ENCODE measurements at regions not wholly inside any gene's neighbourhood (a gene's known extent, or its start where the extent isn't known, plus 50 kb on each side); places are given as distances from the start of the nearest gene placed in this dataset.
"Not testable (repeated sequence)": the region's sequence is repeated elsewhere in the genome, so short reads cannot be mapped to it uniquely, and the experiment has no call there.

GRCh38 chr22:22374163-22374562 lies 129.6 kb downstream of the VPREB1 start:
- no peak for DNase-seq

DNA sequence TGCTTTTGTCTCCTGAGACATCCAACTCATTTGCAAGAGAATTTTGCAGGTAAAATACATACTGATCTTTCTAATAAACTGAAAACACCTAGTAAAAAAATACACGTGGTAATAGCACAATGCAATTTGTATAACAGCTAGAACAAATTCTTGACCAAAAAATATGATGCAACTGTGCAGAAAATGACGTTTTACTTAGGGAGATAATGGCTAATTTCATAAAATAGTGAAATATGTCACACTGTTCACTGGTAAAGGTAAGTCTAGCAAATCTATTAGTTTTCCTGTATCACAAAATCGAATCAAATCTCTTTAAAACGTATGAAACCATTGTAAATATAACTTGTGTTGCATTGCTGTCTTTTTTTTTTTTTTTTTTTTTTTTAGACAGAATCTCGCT lies 130.0 kb downstream of the VPREB1 start:
- no peak for DNase-seq

DNA sequence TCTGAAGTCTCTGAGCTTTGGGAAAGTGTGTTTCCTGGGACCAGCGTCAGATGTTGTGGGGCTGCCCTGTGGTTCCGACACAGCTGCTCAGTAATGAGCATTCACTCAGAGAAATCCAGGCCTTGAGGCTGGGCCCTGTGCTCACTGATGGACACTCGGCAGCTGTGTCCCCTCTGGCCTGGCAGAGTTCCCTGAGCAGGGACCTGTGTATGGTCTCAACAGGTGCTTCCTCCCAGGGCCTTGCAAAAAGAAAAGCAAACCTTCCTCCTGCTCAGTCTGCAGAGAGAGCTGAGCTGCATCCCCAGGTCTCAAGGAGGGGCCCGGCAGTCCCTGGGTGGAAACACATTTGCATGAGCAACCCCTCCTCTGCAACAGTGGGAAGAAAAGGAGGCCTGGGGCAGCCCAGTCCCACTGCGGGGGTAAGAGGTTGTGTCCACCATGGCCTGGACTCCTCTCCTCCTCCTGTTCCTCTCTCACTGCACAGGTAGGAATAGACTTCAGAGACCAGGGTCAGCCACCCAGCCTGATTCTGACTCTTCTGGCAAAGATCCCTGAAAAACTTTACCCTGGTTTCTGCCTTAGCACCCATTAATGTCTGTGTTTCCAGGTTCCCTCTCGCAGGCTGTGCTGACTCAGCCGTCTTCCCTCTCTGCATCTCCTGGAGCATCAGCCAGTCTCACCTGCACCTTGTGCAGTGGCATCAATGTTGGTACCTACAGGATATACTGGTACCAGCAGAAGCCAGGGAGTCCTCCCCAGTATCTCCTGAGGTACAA lies 131.2 kb downstream of the VPREB1 start:
- no peak for DNase-seq

DNA sequence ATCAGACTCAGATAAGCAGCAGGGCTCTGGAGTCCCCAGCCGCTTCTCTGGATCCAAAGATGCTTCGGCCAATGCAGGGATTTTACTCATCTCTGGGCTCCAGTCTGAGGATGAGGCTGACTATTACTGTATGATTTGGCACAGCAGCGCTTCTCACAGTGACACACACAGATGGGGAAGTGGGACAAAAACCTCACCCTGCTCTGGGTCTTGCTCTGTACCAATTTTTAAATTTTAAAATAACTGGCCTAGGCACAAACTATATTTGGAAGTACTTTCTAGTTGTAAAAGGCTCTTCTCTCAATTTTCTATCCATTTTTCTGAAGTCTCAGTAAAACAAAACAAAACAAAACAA lies 131.7 kb downstream of the VPREB1 start:
- no peak for DNase-seq

DNA sequence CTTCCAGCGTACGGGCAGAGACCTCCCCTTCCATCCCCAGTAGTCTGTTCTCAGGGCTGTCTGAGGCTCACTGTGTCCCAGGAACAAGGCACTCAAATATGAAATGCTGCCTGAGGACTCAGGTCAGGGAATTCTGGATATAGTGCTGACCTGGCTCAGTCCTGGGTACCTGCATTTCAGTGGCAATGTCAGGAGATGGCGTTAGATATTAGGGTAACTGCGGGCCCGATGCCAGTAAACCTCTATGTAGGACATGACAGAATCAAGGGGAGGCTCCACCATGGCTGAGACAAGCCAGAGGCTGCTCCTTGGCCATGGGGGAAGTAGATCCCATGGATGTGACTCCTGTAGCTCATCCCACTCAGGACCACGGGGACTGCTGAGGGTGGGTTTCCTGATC lies 131.7 kb downstream of the ZNF280B start:
- DNase-seq, result not testable (repeated sequence)

DNA sequence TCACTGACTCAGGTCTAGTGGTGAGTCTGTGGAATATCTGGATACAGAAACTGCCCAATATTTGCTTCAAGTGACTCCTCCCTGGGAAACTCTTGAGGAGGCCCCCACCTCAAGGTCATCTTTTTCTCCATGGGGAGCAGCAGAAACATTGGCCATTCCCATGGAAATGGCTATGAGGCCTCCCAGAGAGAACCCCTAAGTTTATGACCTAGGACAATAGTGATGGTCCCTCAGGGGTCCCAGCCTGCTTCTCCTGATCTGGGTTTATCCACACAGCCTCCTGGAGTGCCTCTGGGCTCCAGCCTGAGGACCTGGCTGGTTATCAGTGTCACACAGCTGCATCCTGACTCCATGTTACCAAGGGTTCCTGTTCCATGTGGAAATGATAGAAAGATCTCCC lies 131.2 kb downstream of the ZNF280B start:
- DNase-seq, result no peak

DNA sequence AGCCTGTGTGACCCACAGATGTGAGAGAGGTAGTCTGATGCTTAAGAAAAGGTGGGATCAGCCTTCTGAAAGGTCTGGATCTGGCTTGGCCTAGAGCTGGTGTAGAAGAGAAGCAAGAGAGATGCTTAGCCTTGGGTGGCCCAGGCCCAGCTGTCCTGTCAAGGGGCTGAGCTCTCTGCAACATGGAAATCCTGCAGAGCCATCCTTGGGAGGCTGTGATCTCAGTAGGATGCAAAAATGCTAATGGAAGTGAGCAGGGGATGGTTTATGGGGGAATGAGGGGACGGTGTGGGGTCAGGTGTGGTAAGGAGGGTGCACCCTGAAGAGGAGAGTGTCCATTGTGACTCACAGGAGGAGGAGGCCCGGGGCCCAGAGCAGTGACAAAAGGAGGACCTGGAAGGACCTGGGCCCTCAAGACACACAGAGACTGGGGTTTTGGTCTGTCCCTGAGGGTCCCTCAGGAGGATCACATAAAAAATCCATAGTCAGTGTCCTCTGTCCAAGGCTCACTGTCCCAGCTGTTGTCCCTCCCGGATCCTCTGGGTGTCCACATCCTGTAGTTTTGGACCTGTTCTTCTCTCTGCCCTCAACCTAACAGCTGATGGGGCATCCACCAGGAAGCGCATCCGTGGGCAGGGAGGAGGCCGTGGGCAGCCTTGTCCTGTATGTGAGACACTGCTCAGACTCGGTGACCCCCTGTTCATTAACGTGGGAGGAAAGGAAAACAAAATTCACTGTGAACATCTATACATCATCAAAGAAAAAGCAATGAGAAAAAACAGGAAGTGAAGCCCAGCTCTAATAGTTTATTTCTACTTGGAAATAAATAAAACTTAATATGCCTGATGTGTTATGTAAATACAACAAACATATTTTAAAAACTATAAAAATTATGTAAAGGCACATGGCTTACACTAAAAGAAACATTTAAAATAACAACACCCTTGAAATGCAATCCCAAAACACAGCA lies 129.8 kb downstream of the ZNF280B start:
- DNase-seq, result no peak

GRCh38 chr22:22380098-22381030 lies 128.2 kb downstream of the ZNF280B start:
- no peak for DNase-seq

DNA sequence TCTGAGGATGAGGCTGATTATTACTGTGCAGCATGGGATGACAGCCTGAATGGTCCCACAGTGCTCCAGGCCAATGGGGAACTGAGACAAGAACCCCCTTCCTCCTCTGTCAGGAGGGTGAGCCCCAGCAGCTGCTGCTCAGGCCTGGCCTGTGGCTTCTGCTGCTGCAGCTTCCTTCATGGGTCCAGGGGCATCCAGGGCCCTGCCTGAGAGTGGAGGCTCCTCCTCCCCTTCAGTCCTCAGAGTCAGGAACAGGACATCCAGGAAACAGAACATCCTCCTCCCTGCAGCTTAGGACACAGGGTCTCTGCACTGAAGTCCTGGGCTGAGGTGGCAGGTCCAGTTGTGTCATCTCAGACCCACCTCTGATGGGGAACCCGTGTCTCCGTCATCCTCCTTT lies 127.2 kb downstream of the ZNF280B start:
- not testable (repeated sequence) for DNase-seq

DNA sequence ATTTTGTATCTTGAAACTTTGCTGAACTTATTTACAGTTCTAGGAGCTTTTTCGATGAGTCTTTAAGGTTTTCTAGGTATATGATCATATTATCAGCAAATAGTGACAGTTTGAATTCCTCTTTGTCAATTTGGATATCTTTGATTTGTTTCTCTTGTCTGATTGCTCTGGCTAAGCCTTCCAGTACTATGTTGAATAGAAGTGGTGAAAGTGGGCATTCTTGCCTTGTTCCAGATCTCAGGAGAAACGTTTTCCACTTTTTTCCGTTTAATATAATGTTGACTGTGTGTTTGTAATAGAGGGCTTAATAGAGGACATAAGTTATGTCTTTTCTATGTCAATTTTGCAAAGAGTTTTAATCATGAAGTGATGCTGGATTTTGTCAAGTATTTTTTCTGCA lies 124.3 kb downstream of the ZNF280B start:
- DNase-seq, result no peak

DNA sequence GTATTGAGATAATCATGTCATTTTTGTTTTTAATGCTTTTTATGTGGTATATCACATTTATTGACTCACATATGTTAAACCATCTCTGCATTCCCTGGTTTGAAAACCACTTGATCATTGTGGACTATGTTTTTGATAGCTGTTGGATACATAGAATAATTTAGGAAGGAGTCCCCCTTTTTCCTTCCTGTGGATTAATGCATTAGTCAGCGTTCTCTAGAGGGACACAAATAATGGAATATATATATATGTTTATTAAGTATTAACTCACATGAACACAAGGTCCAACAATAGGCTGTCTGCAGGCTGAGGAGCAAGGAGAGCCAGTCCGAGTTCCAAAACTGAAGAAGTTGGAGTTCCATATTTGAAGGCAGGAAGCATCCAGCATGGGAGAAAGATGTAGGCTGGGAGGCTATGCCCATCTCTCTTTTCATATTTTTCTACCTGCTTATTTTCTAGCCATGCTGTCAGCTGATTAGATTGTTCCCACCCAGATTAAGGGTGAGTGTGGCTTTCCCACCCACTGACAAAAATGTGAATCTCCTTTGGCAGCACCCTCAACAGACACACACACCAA lies 123.8 kb downstream of the ZNF280B start:
- DNase-seq, result no peak

DNA sequence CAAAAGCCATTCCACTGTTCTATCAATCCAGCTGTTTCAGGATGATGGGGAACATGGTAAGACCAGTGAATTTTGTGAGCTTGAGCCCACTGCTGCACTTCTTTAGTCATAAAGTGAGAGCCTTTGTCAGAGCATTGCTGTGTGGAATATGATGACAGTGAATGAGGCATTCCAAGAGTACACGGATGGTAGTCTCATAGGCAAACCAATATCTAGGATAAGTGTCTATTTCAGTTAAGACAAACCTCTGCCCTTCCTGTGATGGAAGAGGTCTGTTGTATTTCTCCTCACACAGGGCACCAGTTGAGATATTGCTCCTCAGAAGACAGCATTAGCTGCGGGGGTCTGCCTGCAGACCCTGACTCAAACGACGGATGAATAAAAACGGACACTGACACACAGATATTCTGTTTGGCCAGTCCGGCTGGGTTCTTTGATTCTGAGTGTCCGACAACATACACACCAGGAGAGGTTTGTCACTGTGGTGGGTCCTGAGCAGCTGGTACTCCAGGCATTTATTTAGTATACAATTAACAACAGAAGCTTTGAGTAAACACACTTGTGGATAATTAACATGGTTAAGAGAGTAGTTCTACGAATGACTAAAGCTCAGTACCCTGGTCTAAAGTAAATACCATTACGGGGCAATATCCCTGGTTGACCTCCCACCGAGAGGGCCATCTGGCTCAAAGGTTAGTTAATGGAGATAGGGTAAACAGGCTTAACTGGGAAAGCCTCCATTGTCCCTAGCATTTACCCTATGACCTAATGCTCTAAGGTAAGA lies 121.7 kb downstream of the ZNF280B start:
- DNase-seq, result no peak

DNA sequence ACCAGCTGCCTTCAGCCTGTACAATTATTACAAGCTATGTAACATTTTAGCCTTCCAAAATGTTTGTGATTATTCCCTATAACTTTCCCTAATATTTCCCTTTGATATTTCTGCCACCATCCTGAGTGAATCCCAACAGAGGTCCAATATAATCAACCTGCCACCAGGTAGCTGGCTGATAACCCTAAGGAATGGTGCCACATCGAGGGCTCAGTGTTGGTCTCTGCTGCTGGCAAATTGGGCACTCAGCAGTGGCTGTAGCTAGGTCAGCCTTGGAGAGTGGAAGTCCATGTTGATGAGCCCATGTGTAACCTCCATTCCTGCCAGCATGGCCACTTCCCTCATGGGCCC lies 121.2 kb downstream of the ZNF280B start:
- no peak for DNase-seq

DNA sequence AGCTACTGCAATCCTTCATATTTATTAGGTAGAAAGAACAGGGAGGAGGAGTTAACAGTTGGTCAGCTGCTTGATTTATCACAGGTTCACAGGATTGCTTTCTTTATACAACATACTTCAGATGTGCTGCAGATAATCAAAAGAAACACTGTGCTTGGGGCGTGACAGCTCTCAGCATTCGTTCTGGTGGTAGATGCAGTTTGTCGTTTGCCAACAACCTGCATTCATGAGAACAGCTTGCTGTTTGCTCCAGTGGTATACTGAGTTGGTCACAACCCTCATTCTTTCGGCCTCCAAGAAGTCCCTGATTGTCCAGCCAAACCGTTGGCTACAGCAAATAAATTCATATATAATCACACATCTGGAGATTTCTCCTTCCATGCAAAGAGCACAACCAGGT lies 120.5 kb downstream of the ZNF280B start:
- no peak for DNase-seq

GRCh38 chr22:22388494-22388893 lies 120.0 kb downstream of the ZNF280B start:
- DNase-seq, result no peak

GRCh38 chr22:22389467-22389866 lies 119.1 kb downstream of the ZNF280B start:
- no peak for DNase-seq

DNA sequence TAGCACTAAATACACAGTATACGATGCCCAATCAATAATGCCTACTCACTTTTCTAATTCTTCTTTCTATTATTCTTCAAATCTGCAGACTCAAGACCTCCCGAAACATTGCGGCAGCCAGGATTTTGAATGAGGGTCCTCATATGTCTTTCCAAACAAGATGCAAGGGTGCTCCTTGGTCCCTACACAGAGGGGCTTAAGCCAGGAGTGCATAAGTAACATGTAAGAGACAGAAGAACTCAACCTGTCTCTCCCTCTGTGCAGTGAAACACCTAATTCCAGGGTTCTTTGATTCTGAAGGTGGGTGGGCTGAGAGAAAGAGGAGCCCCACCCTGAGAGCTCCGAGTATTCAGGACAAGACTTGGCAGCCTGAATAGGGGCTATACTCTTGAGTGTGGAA lies 117.6 kb downstream of the ZNF280B start:
- no peak for DNase-seq

GRCh38 chr22:22391543-22391942 lies 117.0 kb downstream of the ZNF280B start:
- no peak for DNase-seq

DNA sequence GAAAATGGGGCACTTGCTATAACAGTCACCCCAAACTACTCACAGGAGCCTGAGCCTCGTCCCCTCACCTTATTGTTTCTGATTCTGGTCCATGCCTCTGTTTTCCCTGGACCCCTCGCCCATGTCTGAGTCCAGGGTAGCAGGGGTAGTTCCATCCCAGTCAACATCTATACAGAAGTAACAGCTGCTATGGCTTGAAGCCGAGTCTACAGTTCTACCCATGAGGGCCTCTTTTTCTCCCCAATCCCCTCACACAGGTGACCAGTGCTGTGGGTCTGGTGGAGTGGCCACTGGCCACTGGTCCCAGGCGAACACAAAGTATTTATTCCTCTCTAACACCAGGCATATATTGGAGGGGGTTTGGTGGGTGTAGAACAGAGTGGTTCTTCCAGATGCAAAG lies 116.4 kb downstream of the ZNF280B start:
- no peak for DNase-seq

DNA sequence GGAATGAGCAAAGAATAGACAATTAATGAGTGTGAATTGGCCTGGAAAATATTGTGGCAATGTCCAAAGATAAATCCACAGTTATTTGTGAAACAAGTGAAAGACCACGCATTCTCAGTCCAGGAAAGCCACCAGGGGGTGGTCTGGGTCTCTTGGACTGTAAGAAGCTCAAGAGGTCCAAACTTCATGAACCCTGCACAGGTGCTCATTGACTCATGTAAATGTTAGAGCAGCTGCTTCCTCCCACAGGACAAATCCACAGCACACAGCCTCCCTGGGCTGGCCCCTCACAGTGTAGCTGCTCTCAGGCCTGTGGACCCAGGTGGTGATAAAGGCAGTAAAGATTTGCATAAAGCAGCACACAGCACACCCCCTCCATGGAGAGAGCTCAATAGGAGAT lies 114.0 kb downstream of the ZNF280B start:
- no peak for DNase-seq

DNA sequence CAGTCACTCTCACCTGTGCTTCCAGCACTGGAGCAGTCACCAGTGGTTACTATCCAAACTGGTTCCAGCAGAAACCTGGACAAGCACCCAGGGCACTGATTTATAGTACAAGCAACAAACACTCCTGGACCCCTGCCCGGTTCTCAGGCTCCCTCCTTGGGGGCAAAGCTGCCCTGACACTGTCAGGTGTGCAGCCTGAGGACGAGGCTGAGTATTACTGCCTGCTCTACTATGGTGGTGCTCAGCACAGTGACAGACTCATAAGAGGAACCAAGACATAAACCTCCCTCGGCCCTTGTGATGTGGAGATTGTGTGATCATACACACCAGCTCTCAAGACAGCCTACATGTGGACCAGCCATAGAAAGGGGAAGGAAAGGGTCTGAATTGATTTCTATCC lies 113.3 kb downstream of the ZNF280B start:
- no peak for DNase-seq

GRCh38 chr22:22396741-22397291 lies 111.7 kb downstream of the ZNF280B start:
- no peak for DNase-seq
